Activated T-helper 1 cell treated with anti-CD3 and anti-CD28 coated beads, Interleukin-12 subunit alpha, Interleukin-12 subunit beta, Interleukin-2, Interleukin-4 antibody, amounts not matched to agents 30 ng/mL and 10 ng/mL and 1 ng/mL, durations not matched to agents 14 hours and 24 hours and 36 hours (primary cell): ENCODE measurements at regions not wholly inside any gene's neighbourhood (a gene's known extent, or its start where the extent isn't known, plus 50 kb on each side); places are given as distances from the start of the nearest gene placed in this dataset.

ENCODE experiments used
- DNase-seq: peaks from one replicate; pipeline ENCODE4 v3.0.0; 2021; ENCODE audit warnings: low spot score
- H3K27ac Mint-ChIP-seq: one replicate; pipeline ENCODE4 v1.8.0; 2021; ENCODE audit warnings: mild to moderate bottlenecking, mixed read lengths
- H3K27me3 Mint-ChIP-seq: one replicate; pipeline ENCODE4 v1.8.0; 2022; ENCODE audit warnings: mild to moderate bottlenecking, moderate library complexity, mixed read lengths; ENCODE audit not compliant: insufficient read depth
- H3K36me3 Mint-ChIP-seq: one replicate; pipeline ENCODE4 v1.8.0; 2021; ENCODE audit warnings: low read depth, mixed read lengths
- H3K4me1 Mint-ChIP-seq: one replicate; pipeline ENCODE4 v1.8.0; 2021; ENCODE audit warnings: low read depth, mixed read lengths
- H3K4me3 Mint-ChIP-seq: one replicate; pipeline ENCODE4 v1.8.0; 2021; ENCODE audit warnings: mild to moderate bottlenecking, moderate library complexity, mixed read lengths
- H3K9me3 Mint-ChIP-seq: one replicate; pipeline ENCODE4 v1.8.0; 2021; ENCODE audit warnings: mixed read lengths
- intact Hi-C: fragments of 100-400 bp; cut with micrococcal nuclease; formaldehyde crosslinking; loops from one replicate; pipeline ENCODE4 v1.15.1; 2024

GRCh38 chr6:56005426-56005825 is 130.0 kb upstream of the BMP5 start:
- Mint-ChIP-seq H3K4me1 (no peaks in the 10 kb centered on the region), H3K9me3 (no peaks in the 10 kb centered on the region), H3K27me3 (no peaks in the 10 kb centered on the region), H3K4me3 (no peak overlapping the region), H3K36me3 (no peaks in the 10 kb centered on the region), H3K27ac (no peak overlapping the region)
- DNase-seq: no peak
- intact Hi-C loops: no loop called here

DNA sequence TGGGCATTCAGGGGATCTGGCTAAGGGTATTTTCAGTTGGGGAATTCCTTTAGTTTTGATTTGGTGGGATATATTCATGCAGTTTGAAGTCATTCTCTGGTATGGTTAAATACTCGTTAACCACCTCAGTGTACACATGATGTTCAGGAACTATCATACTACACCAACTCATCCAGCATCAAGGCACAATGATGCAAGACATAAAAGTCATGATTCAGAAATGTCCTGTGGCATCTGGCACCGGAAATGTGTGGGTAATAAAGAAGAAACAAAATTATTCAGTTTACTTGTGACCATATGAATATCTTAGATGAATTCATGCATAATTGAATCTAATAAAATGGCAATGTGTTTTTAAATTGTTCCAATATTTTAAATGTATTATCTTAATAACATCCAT is 129.0 kb upstream of the BMP5 start:
- intact Hi-C loops: no loop called here

DNA sequence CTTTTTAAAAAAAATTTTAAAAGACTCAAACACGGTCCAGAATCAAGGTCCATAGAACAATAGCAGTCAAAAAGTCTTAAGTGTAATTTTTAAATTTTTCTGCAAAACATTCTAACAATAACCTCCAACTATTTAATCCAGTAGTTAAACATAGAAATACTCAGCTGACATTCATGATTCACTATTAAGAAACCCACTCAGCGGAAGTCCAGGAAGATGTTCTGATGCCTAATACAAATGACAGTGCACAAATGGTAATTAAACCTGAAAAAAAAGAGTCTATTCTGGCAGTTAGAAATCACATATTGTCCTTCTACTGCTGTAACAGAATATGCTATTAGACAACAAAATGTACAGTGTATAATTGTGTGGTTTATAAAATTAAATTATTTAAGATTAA is 128.2 kb upstream of the BMP5 start:
- Mint-ChIP-seq H3K27ac (no peak overlapping the region), H3K36me3 (no peaks in the 10 kb centered on the region), H3K4me1 (no peaks in the 10 kb centered on the region), H3K4me3 (no peak overlapping the region), H3K27me3 (no peaks in the 10 kb centered on the region), H3K9me3 (no peaks in the 10 kb centered on the region)
- intact Hi-C loops: no loop called here
- no peak for DNase-seq

More for the DNA sequence above, 129.0 kb upstream of the BMP5 start:
- no peak overlapping the region for H3K4me3 Mint-ChIP-seq
- no peak overlapping the region for H3K27ac Mint-ChIP-seq
- no peaks in the 10 kb centered on the region for H3K4me1 Mint-ChIP-seq
- H3K27me3 Mint-ChIP-seq: no peaks in the 10 kb centered on the region
- no peaks in the 10 kb centered on the region for H3K9me3 Mint-ChIP-seq
- no peaks in the 10 kb centered on the region for H3K36me3 Mint-ChIP-seq
- no peak for DNase-seq

GRCh38 chr6:56002336-56002735 is 126.9 kb upstream of the BMP5 start:
- intact Hi-C loops: no loop called here
- no peak for DNase-seq
- Mint-ChIP-seq H3K4me3 (no peak overlapping the region), H3K4me1 (no peaks in the 10 kb centered on the region), H3K36me3 (no peaks in the 10 kb centered on the region), H3K9me3 (no peaks in the 10 kb centered on the region), H3K27me3 (no peaks in the 10 kb centered on the region), H3K27ac (no peak overlapping the region)

- no peak for DNase-seq
- intact Hi-C loops: no loop called here
- H3K36me3 Mint-ChIP-seq: no peaks in the 10 kb centered on the region
- no peaks in the 10 kb centered on the region for H3K4me1 Mint-ChIP-seq
- H3K4me3 Mint-ChIP-seq: no peak overlapping the region
- no peaks in the 10 kb centered on the region for H3K27me3 Mint-ChIP-seq
- H3K9me3 Mint-ChIP-seq: peaks cover 10% of the 10 kb centered on the region
- no peak overlapping the region for H3K27ac Mint-ChIP-seq
These were observed 123.2 kb upstream of the BMP5 start for GRCh38 chr6:55998576-55998975.

DNA sequence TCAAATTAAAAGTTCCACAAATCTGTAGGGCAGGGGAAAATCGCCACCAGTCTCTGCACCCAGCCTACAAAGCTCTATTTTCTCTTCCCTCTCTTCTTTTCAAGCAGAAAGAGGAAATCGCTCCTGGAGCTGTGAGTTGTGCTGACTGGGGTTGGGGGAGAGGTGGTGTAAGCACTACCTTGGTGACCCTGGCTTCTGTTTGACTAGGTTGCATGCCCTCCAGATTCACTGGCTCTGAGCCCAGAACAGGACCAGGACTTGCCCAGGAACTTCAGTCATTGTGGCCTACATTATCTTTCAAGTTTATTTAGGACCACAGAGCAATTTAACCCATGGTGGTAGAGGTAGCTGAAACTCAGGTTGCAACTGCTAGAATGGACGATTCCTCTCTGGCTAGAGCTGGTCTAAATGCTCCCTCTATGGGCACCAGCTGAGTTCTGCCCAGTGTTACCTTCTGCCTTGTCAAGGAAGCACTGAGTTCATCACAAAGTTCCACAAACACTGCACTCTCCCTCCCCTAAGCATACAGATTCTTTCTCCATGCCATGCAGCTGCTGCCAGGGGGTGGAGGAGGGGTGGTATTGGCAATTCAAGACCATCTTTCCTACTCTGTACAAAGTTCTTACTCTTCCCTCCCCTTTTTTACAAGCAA is 122.0 kb upstream of the BMP5 start:
- no peak for DNase-seq
- no peak overlapping the region for H3K27ac Mint-ChIP-seq
- H3K9me3 Mint-ChIP-seq: peaks cover 12% of the 10 kb centered on the region
- no peaks in the 10 kb centered on the region for H3K27me3 Mint-ChIP-seq
- intact Hi-C loops: no loop called here
- no peaks in the 10 kb centered on the region for H3K36me3 Mint-ChIP-seq
- no peaks in the 10 kb centered on the region for H3K4me1 Mint-ChIP-seq
- no peak overlapping the region for H3K4me3 Mint-ChIP-seq

- H3K27ac Mint-ChIP-seq: no peak overlapping the region
- H3K36me3 Mint-ChIP-seq: no peaks in the 10 kb centered on the region
- H3K9me3 Mint-ChIP-seq: peaks cover 16% of the 10 kb centered on the region
- no peaks in the 10 kb centered on the region for H3K4me1 Mint-ChIP-seq
- no peaks in the 10 kb centered on the region for H3K27me3 Mint-ChIP-seq
- no peak for DNase-seq
- H3K4me3 Mint-ChIP-seq: no peak overlapping the region
- intact Hi-C loops: no loop called here
These were observed 119.1 kb upstream of the BMP5 start for GRCh38 chr6:55994531-55994930.

DNA sequence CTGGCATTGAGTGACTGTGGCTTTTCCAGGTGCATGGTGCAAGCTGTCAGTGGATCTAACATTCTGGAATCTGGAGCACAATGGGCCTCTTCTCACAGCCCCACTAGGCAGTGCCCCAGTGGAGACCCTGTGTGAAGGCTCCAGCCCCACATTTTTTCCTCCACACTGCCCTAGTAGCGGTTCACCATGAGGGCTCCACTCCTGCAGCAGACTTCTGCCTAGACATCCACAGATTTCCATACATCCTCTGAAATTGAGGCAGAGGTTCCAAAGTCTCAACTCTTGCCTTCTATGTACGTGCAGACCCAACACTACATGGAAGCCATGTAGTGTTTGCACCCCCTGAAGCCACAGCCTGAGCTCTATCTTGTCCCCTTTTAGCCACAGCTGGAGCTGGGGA is 118.0 kb upstream of the BMP5 start:
- Mint-ChIP-seq H3K36me3 (no peaks in the 10 kb centered on the region), H3K4me1 (no peaks in the 10 kb centered on the region), H3K27me3 (no peaks in the 10 kb centered on the region), H3K9me3 (peaks cover 16% of the 10 kb centered on the region), H3K27ac (no peak overlapping the region), H3K4me3 (no peak overlapping the region)
- no peak for DNase-seq
- intact Hi-C loops: no loop called here

- Mint-ChIP-seq H3K9me3 (peaks cover 16% of the 10 kb centered on the region), H3K4me3 (no peak overlapping the region), H3K27ac (no peak overlapping the region), H3K27me3 (no peaks in the 10 kb centered on the region), H3K36me3 (no peaks in the 10 kb centered on the region), H3K4me1 (no peaks in the 10 kb centered on the region)
- intact Hi-C loops: no loop called here
- DNase-seq: no peak
These were observed 117.2 kb upstream of the BMP5 start for GRCh38 chr6:55992546-55992945.

DNA sequence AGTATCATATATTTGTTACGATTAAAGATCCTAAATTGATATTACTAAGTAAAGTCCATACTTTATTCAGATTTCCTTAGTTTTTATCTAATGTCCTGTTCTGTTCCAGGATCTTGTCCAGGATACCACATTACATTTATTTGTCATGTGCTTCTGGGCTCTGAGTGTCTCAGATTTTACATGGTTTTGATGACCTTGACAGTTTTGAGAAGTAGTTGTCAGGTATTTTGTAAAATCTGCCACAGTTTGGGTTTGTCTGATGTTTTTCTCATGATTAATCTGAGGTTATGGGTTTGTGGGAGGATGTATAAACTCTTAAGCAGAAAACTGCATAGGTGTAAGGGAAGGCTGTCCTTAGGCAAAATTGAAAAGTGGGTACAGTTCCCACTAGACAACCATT is 109.9 kb upstream of the BMP5 start:
- no peaks in the 10 kb centered on the region for H3K9me3 Mint-ChIP-seq
- no peaks in the 10 kb centered on the region for H3K4me1 Mint-ChIP-seq
- DNase-seq: no peak
- H3K36me3 Mint-ChIP-seq: no peaks in the 10 kb centered on the region
- no peak overlapping the region for H3K4me3 Mint-ChIP-seq
- intact Hi-C loops: no loop called here
- no peaks in the 10 kb centered on the region for H3K27me3 Mint-ChIP-seq
- no peak overlapping the region for H3K27ac Mint-ChIP-seq

DNA sequence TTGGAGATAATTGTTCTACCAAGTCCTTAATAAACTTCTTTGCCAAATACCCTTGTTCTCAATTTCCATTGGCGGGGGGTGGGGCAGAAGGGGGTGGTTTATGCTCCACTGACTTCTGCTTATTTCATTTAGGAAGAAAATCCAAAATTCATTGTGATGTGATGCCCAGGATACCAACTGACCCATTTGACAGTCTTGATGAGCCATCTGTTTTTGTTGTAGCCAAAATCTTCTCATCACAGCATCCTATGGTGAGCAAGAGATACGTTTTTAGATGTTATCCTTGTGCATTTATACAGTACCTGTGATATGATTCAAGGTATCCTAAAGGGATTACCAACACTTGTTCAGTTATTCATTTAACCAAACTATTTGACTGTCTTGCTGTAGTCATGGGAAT is 108.5 kb upstream of the BMP5 start:
- Mint-ChIP-seq H3K36me3 (no peaks in the 10 kb centered on the region), H3K27me3 (no peaks in the 10 kb centered on the region), H3K9me3 (no peaks in the 10 kb centered on the region), H3K4me1 (no peaks in the 10 kb centered on the region), H3K27ac (no peak overlapping the region), H3K4me3 (no peak overlapping the region)
- intact Hi-C loops: loop anchor here (5.0 kb wide), 2 partner anchors 303 to 613 kb away; no protein-coding TSS in a partner anchor
- no peak for DNase-seq

DNA sequence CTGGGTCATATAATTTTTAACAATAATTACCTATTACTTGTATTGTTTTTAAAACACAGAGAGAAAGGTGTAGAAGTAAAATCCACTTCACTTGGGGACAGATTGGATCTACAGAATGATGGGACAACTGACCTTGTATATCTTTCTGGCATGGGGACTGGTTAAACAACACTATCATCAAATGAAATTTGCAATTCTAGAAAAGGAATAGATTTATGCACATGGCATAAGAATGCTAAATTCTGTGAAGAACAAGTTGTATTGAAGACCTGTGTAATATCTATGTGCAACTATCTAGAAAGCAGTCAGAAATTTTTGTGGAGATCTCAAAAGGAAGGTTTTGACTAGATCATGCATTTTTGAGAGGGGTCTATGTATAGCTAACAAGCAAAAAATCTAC is 106.3 kb upstream of the BMP5 start:
- no peaks in the 10 kb centered on the region for H3K36me3 Mint-ChIP-seq
- intact Hi-C loops: loop anchor here (5.0 kb wide), 2 partner anchors 306 to 616 kb away; no protein-coding TSS in a partner anchor

GRCh38 chr6:55980627-55981211 is 105.3 kb upstream of the BMP5 start:
- H3K4me1 Mint-ChIP-seq: no peaks in the 10 kb centered on the region
- H3K4me3 Mint-ChIP-seq: no peak overlapping the region
- no peaks in the 10 kb centered on the region for H3K36me3 Mint-ChIP-seq
- H3K27ac Mint-ChIP-seq: no peak overlapping the region
- intact Hi-C loops: loop anchor here (5.0 kb wide), 2 partner anchors 307 to 617 kb away; no protein-coding TSS in a partner anchor
- H3K9me3 Mint-ChIP-seq: no peaks in the 10 kb centered on the region
- no peaks in the 10 kb centered on the region for H3K27me3 Mint-ChIP-seq
- no peak for DNase-seq

More for the DNA sequence above, 106.3 kb upstream of the BMP5 start:
- Mint-ChIP-seq H3K4me3 (no peak overlapping the region), H3K27ac (no peak overlapping the region), H3K27me3 (no peaks in the 10 kb centered on the region), H3K4me1 (no peaks in the 10 kb centered on the region), H3K9me3 (no peaks in the 10 kb centered on the region)
- no peak for DNase-seq

DNA sequence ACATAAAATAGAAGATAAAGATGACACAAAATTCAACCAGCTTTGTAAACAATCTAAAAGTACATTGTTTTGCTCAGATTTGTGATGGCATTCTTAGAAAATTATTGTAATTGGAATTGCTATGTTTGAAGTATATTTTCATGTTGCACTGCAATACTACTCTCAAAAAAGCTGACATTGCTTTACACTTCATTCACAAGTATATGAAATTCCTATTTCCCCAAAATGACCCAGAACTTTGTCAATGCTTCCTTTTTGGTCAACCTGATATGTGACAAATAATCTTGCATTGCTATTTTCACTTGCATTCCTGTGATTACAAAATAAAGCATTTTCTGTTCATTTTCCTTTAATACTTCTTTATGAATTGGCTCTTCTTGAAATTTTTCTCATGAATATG is 104.1 kb upstream of the BMP5 start:
- H3K27me3 Mint-ChIP-seq: no peaks in the 10 kb centered on the region
- no peaks in the 10 kb centered on the region for H3K4me1 Mint-ChIP-seq
- H3K4me3 Mint-ChIP-seq: no peak overlapping the region
- intact Hi-C loops: no loop called here
- no peak overlapping the region for H3K27ac Mint-ChIP-seq
- DNase-seq: no peak
- no peaks in the 10 kb centered on the region for H3K36me3 Mint-ChIP-seq
- no peaks in the 10 kb centered on the region for H3K9me3 Mint-ChIP-seq
